PFSK-1 (cell line): ENCODE measurements at regions not wholly inside any gene's neighbourhood (a gene's known extent, or its start where the extent isn't known, plus 50 kb on each side); places are given as distances from the start of the nearest gene placed in this dataset.

Source experiments
- FOXP2 ChIP-seq: optimal IDR thresholded peaks from 2 replicates; pipeline ENCODE3; 2011; ENCODE audit warnings: borderline replicate concordance, control low read depth, inconsistent platforms; ENCODE audit not compliant: insufficient read depth; ENCODE audit errors: extremely low read length, extremely low read depth
- POLR2AphosphoS5 ChIP-seq: IDR thresholded peaks from 2 replicates; pipeline ENCODE4 v1.6.1; 2012; ENCODE audit warnings: low read depth, mild to moderate bottlenecking, control low read depth, low read length, moderate library complexity
- REST ChIP-seq, 2 experiments: IDR thresholded peaks; 2 replicates each; pipeline versions ENCODE4 v1.6.1 to v1.8.0; 2011 to 2012; ENCODE audit warnings: low read depth in 2 of 2, low read length in 2 of 2, control low read depth in 1 of 2, inconsistent platforms in 1 of 2, mild to moderate bottlenecking in 1 of 2, moderate library complexity in 1 of 2; ENCODE audit not compliant: insufficient read depth in 1 of 2
- SIN3A ChIP-seq: IDR thresholded peaks from 2 replicates; pipeline ENCODE4 v1.6.1; 2012; ENCODE audit warnings: mild to moderate bottlenecking, low read length, moderate library complexity, borderline replicate concordance; ENCODE audit not compliant: insufficient read depth
- TAF1 ChIP-seq: IDR thresholded peaks from 2 replicates; pipeline ENCODE4 v1.6.1; 2012; ENCODE audit warnings: low read length, control low read depth, borderline replicate concordance; ENCODE audit not compliant: insufficient read depth

GRCh38 chr12:43159506-43159905 lies 392.5 kb downstream of the ADAMTS20 start:
- TF ChIP-seq POLR2AphosphoS5: no peak
- no peak for TF ChIP-seq TAF1
- no peak for TF ChIP-seq REST (IDR thresholded peaks at IDR 0.05; ENCODE audit: insufficient read depth in 1 of 2, low read depth in 2 of 2, low read length in 2 of 2)
- no peak for TF ChIP-seq SIN3A
- TF ChIP-seq FOXP2: no peak
